Peyer's patch (tissue), 4 donors: ENCODE measurements at regions not wholly inside any gene's neighbourhood (a gene's known extent, or its start where the extent isn't known, plus 50 kb on each side); places are given as distances from the start of the nearest gene placed in this dataset.

Experiments
- DNase-seq, 3 donors: peaks; one replicate each; pipeline ENCODE4 v3.0.0-alpha.2; 2017 to 2019
- H3K27ac ChIP-seq, 4 donors: fragments of 200-600 bp; sonication (generic); one replicate each; pipeline ENCODE4 v1.5.1; 2016 to 2019
- H3K27me3 ChIP-seq, 2 donors: fragments of 200-600 bp; sonication (generic); one replicate each; pipeline ENCODE4 v1.5.1; 2019
- H3K36me3 ChIP-seq, 3 donors: fragments of 200-600 bp; sonication (generic); one replicate each; pipeline ENCODE4 v1.5.1; 2016 to 2019
- H3K4me1 ChIP-seq, 4 donors: fragments of 200-600 bp; sonication (generic); one replicate each; pipeline ENCODE4 v1.5.1; 2016 to 2019
- H3K4me3 ChIP-seq, 4 donors: fragments of 200-600 bp; sonication (generic); 1 replicate in 3 of 4; 2 replicates in 1 of 4; pipeline ENCODE4 v1.5.1; 2016 to 2019; ENCODE audit warnings: mild to moderate bottlenecking in 1 of 4
- H3K9me3 ChIP-seq, 4 donors: fragments of 200-600 bp; sonication (generic); one replicate each; pipeline ENCODE4 v1.5.1; 2016 to 2019; ENCODE audit warnings: mild to moderate bottlenecking in 1 of 4
- POLR2A ChIP-seq, 2 donors: fragments of 450-650 bp; IDR thresholded peaks; one replicate each; pipeline ENCODE4 v1.5.1; 2017; ENCODE audit warnings: antibody characterized with exemption in 2 of 2, mild to moderate bottlenecking in 2 of 2, moderate library complexity in 2 of 2
- TF ChIP-seq, protein P1 (sequence below), 6 experiments: fragments of 450-650 bp in 4 of 6; fragments of 200-600 bp in 2 of 6; sonication (generic) in 1 of 6; IDR thresholded peaks; one replicate each; pipeline ENCODE4 v1.5.1; 2017 to 2019; ENCODE audit warnings: antibody characterized with exemption in 6 of 6, mild to moderate bottlenecking in 3 of 6, moderate library complexity in 1 of 6

DNA sequence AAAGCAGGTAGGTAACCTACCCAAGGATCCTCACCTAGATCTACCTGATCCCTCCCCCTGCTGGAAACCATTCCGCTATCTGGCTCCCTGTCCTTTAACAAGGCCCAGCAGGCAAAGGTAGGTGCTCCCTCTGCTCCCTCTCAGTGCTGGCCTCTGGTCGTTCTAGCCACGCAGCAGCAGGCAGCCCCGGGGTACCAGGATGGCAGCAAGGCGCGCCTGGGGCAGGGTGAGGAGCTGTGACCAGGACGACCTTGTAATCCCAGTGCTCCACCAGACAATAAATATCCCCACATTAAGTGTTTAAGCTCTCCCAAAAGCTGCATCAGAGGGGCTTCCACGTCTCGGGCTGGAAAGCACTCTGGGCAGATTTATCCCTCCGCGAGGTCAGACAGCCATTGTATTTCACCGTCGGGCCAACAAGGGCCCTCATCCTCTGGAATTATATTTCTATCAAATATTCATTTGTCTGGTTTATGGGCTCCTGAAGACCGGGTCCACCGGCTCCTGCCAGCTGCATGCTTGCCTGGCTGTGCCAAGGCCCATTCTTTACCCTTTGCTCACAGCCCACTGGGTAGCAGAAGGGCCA, 81.3 kb downstream of the CHST1 start:
- Histone ChIP-seq H3K27me3 (no peaks in the 10 kb centered on the region), H3K36me3 (no peaks in the 10 kb centered on the region), H3K4me1 (no peaks in the 10 kb centered on the region), H3K9me3 (no peaks in the 10 kb centered on the region), H3K27ac (no peak overlapping the region), H3K4me3 (no peak overlapping the region)
- DNase-seq = no peak
- TF ChIP-seq, protein P1, sequence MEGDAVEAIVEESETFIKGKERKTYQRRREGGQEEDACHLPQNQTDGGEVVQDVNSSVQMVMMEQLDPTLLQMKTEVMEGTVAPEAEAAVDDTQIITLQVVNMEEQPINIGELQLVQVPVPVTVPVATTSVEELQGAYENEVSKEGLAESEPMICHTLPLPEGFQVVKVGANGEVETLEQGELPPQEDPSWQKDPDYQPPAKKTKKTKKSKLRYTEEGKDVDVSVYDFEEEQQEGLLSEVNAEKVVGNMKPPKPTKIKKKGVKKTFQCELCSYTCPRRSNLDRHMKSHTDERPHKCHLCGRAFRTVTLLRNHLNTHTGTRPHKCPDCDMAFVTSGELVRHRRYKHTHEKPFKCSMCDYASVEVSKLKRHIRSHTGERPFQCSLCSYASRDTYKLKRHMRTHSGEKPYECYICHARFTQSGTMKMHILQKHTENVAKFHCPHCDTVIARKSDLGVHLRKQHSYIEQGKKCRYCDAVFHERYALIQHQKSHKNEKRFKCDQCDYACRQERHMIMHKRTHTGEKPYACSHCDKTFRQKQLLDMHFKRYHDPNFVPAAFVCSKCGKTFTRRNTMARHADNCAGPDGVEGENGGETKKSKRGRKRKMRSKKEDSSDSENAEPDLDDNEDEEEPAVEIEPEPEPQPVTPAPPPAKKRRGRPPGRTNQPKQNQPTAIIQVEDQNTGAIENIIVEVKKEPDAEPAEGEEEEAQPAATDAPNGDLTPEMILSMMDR (IDR thresholded peaks at IDR 0.05) = no peak
- TF ChIP-seq POLR2A (IDR thresholded peaks at IDR 0.05) = no peak

DNA sequence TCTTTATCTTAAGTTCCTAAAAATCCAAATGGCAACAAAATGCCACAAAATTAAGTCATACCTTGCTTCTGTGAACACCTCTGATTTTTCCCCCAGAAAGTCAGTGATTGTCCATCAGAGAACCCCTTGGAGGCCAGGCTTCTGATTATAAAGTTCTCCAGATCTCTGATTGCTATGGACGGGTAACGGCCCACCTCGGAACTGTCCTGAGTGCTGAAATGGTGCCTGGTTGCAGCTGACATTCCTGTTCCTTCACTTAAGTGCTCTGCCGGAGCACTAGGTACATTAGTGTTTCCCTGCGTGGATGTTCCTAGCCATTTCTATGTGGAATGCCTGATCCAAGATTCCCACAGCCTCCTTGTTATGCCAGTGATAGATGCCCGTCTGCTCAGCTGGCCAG, 85.0 kb downstream of the CHST1 start:
- no peaks in the 10 kb centered on the region for H3K27me3 ChIP-seq

DNA sequence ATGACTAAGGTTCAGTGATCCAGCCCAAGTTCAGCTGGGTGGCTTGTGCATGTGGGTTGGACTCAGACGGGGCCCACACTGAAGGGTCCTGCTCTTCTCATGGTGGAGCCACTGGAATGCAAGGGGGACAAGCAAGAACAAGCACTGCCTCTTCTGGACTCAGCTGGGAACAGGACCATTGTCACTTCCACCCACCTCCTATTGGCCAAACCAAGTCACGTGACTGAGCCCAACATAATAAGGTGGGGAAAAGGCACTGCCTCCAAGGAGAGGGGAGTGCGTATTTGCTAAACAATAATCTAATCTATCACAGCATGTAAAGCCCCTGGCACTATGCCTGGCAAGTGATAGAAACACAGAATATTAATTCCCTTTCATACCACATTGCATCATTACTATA, 87.1 kb downstream of the CHST1 start:
- Histone ChIP-seq H3K36me3 (no peaks in the 10 kb centered on the region), H3K27me3 (no peaks in the 10 kb centered on the region), H3K27ac (no peak overlapping the region), H3K4me3 (no peak overlapping the region), H3K9me3 (no peaks in the 10 kb centered on the region), H3K4me1 (no peaks in the 10 kb centered on the region)
- TF ChIP-seq, protein P1 (IDR thresholded peaks at IDR 0.05) = no peak
- no peak for TF ChIP-seq POLR2A (IDR thresholded peaks at IDR 0.05)
- no peak for DNase-seq

More for the DNA sequence above, 85.0 kb downstream of the CHST1 start:
- H3K27ac ChIP-seq = no peak overlapping the region
- TF ChIP-seq, protein P1 (IDR thresholded peaks at IDR 0.05) = no peak
- no peak for TF ChIP-seq POLR2A (IDR thresholded peaks at IDR 0.05)
- H3K4me1 ChIP-seq = no peaks in the 10 kb centered on the region
- H3K4me3 ChIP-seq = no peak overlapping the region
- no peaks in the 10 kb centered on the region for H3K9me3 ChIP-seq
- no peak for DNase-seq
- no peaks in the 10 kb centered on the region for H3K36me3 ChIP-seq

DNA sequence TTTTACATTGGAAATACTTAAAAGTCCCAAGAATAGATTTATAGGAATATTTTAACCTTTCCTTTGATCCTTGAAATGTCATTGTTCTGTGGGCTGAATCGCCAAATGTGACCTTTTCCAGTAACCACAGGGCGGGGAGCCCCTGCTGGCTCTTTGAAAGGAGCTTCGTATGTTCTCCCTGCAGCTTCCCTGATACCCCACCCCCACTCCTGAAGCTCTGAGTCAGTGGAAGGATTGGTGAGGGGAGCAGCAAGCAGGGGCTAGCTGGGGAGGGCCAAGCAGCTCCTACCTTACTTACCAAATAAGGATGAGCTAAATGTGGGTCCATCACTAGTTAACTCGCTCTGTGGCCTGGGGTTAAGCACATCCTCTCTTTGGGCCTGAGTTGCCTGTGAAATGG, 87.7 kb downstream of the CHST1 start:
- Histone ChIP-seq H3K27me3 (no peaks in the 10 kb centered on the region), H3K4me1 (no peaks in the 10 kb centered on the region), H3K9me3 (no peaks in the 10 kb centered on the region), H3K4me3 (no peak overlapping the region), H3K27ac (no peak overlapping the region), H3K36me3 (no peaks in the 10 kb centered on the region)
- TF ChIP-seq, protein P1 (IDR thresholded peaks at IDR 0.05) = no peak
- no peak for TF ChIP-seq POLR2A (IDR thresholded peaks at IDR 0.05)
- no peak for DNase-seq

DNA sequence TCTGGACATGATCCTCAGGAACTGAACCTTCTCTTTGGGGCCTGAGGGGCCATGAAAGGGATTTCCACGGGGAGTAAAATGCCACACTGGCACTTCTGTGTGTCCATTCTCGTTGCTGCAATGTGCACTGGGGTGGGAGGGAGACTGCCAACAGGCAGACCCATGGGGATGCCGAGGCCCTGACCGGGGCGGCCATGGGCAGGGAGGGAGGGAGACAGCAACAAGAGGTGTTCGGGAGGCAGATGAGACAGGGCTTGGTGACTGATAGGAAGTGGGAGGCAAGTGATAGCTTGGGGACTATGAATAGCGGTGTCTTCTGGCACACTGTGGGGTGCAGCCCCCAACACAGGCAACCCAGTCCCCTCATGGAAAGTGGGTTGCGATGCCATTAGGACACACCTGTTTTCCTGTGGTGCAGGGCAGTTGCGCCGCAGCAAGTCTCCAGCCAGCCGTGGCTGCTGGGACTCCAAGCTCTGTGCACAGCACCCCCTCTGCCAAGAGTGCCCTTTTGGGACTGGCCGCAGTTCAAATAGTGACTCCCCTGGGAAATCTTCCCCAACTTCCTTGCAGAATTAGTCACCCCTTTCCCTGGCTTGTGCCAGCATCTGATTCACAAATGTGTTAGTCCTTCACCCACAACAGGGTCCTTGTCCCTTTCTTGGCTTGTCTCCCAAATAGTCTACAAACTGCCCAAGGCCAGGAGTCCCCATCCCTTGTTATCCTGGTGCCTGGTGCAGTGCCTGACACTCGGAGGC, 88.8 kb downstream of the CHST1 start:
- TF ChIP-seq, protein P1 (IDR thresholded peaks at IDR 0.05) = no peak
- TF ChIP-seq POLR2A (IDR thresholded peaks at IDR 0.05) = no peak
- no peaks in the 10 kb centered on the region for H3K9me3 ChIP-seq
- DNase-seq = no peak
- H3K4me3 ChIP-seq = no peak overlapping the region
- H3K27me3 ChIP-seq = no peaks in the 10 kb centered on the region
- no peaks in the 10 kb centered on the region for H3K36me3 ChIP-seq
- no peak overlapping the region for H3K27ac ChIP-seq
- H3K4me1 ChIP-seq = no peaks in the 10 kb centered on the region
